ENCODE measurements at regions not wholly inside any gene's neighbourhood (a gene's known extent, or its start where the extent isn't known, plus 50 kb on each side); places are given as distances from the start of the nearest gene placed in this dataset.

DNA sequence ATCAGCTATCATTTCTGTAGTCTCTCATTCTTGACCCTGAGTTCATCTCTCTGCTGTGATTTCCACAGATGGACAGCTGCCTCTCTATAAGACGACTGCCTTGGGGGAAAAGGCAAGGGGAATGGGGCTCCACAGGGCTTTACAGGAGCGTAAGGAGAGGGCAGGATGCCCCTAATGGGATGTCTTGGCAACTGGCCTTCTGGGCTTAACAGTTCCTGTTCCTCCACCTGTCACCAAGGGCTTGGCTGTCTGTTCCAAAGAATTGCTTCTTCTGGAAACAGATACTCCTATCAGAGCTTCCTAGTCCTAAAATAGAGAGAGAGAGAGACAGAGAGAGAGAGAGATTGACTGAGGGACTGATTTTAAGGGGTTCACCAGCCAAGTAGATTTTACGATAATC is 181.9 kb downstream of the TMEM200A start:
- TF ChIP-seq, protein P1, sequence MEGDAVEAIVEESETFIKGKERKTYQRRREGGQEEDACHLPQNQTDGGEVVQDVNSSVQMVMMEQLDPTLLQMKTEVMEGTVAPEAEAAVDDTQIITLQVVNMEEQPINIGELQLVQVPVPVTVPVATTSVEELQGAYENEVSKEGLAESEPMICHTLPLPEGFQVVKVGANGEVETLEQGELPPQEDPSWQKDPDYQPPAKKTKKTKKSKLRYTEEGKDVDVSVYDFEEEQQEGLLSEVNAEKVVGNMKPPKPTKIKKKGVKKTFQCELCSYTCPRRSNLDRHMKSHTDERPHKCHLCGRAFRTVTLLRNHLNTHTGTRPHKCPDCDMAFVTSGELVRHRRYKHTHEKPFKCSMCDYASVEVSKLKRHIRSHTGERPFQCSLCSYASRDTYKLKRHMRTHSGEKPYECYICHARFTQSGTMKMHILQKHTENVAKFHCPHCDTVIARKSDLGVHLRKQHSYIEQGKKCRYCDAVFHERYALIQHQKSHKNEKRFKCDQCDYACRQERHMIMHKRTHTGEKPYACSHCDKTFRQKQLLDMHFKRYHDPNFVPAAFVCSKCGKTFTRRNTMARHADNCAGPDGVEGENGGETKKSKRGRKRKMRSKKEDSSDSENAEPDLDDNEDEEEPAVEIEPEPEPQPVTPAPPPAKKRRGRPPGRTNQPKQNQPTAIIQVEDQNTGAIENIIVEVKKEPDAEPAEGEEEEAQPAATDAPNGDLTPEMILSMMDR (IDR thresholded peaks at IDR 0.05; ENCODE audit: low read length): no peak
- TF ChIP-seq EZH2phosphoT487 (IDR thresholded peaks at IDR 0.05; ENCODE audit: low read length) (no peak), EZH2 (optimal IDR thresholded peaks at IDR 0.05; ENCODE audit: low read depth, low read length) (no peak)
- Histone ChIP-seq H3K9ac (ENCODE audit: low read length) (no peak overlapping the region), H3K27ac (ENCODE audit: low read length) (no peak overlapping the region), H3K4me3 (ENCODE audit: low read length) (no peak overlapping the region), H3K9me2 (replicated peaks; ENCODE audit: insufficient read depth, low read length) (no peaks in the 10 kb centered on the region), H3K79me2 (ENCODE audit: low read length) (no peaks in the 10 kb centered on the region), H2AFZ (ENCODE audit: low read length) (no peak overlapping the region), H3K4me2 (ENCODE audit: low read depth, low read length) (no peak overlapping the region), H3K4me1 (ENCODE audit: low read length) (no peaks in the 10 kb centered on the region), H3K36me3 (replicated peaks; ENCODE audit: insufficient read depth, low read length) (no peaks in the 10 kb centered on the region), H4K20me1 (ENCODE audit: insufficient read depth, low read length) (no peaks in the 10 kb centered on the region), H3F3A (ENCODE audit: insufficient read depth, low read length) (no peaks in the 10 kb centered on the region), H3K9me3 (replicated peaks; ENCODE audit: insufficient read depth, low read length) (no peaks in the 10 kb centered on the region), H3K27me3 (replicated peaks; ENCODE audit: insufficient read depth, low read length) (no peaks in the 10 kb centered on the region)
- DNase-seq: no peak

DNA sequence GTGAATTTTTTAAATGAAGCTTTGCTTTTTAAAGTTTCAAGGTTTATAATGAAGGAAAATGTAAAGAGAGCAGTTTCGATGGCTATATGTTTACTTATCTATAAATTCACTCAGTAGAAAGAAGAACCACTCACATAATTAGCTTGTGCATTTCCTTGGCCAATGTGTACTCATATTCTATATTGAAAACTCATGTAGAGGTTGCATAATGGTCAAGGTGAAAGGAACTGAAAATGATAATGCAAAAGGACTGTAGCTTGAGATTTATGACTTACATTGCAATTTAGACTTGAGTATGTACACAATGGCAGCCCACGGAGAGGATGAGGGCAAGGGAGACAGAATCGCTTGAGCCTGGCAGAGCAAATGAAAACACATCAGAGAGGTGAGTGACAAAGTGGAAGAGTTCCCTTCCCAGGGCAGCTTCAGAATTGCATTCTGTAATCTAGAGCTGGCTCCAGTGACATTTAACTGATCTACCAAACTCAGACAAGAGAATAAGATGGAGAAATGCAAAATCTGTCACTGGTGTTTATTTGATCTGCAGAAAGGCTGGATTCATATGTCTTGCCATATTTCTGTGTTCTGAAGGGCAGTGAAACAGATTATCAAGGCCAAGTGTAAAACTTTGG is 191.8 kb downstream of the TMEM200A start:
- no peaks in the 10 kb centered on the region for H3K79me2 ChIP-seq (ENCODE audit: low read length)
- H3K4me2 ChIP-seq (ENCODE audit: low read depth, low read length): no peak overlapping the region
- H3K9me3 ChIP-seq (replicated peaks; ENCODE audit: insufficient read depth, low read length): no peaks in the 10 kb centered on the region
- no peak for TF ChIP-seq EZH2 (optimal IDR thresholded peaks at IDR 0.05; ENCODE audit: low read depth, low read length)
- TF ChIP-seq, protein P1 (IDR thresholded peaks at IDR 0.05; ENCODE audit: low read length): no peak
- TF ChIP-seq EZH2phosphoT487 (IDR thresholded peaks at IDR 0.05; ENCODE audit: low read length): no peak
- no peaks in the 10 kb centered on the region for H3K27me3 ChIP-seq (replicated peaks; ENCODE audit: insufficient read depth, low read length)
- no peak overlapping the region for H3K27ac ChIP-seq (ENCODE audit: low read length)
- DNase-seq: peak; percentile 10
- H3K4me3 ChIP-seq (ENCODE audit: low read length): no peak overlapping the region
- H3K9ac ChIP-seq (ENCODE audit: low read length): no peak overlapping the region
- no peaks in the 10 kb centered on the region for H3K9me2 ChIP-seq (replicated peaks; ENCODE audit: insufficient read depth, low read length)
- H2AFZ ChIP-seq (ENCODE audit: low read length): no peak overlapping the region
- H3F3A ChIP-seq (ENCODE audit: insufficient read depth, low read length): no peaks in the 10 kb centered on the region
- H3K36me3 ChIP-seq (replicated peaks; ENCODE audit: insufficient read depth, low read length): no peaks in the 10 kb centered on the region
- no peaks in the 10 kb centered on the region for H4K20me1 ChIP-seq (ENCODE audit: insufficient read depth, low read length)
- no peaks in the 10 kb centered on the region for H3K4me1 ChIP-seq (ENCODE audit: low read length)

DNA sequence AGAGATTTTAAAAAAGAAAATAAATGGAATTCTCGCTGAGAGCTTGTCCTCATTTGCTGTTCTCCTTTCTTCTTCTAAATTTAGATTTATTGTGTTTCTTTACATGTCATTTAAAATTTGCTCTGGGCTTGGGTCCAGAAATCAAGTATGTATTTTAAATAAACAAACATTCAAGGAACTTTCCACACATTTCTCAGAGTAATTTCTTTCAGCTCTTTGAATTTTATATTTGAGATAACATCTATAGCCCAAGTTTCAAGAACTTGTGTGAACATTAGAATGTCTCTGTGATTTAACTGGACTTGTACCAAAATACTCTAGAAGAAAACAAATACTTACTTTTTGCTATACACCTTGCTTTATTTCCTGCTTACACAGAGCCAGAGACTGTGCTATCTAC is 192.3 kb downstream of the TMEM200A start:
- H3K9me2 ChIP-seq (replicated peaks; ENCODE audit: insufficient read depth, low read length): no peaks in the 10 kb centered on the region
- H3K36me3 ChIP-seq (replicated peaks; ENCODE audit: insufficient read depth, low read length): no peaks in the 10 kb centered on the region
- H3K4me1 ChIP-seq (ENCODE audit: low read length): no peaks in the 10 kb centered on the region
- no peak overlapping the region for H3K27ac ChIP-seq (ENCODE audit: low read length)
- no peak overlapping the region for H3K4me2 ChIP-seq (ENCODE audit: low read depth, low read length)
- no peaks in the 10 kb centered on the region for H3K79me2 ChIP-seq (ENCODE audit: low read length)
- TF ChIP-seq EZH2 (optimal IDR thresholded peaks at IDR 0.05; ENCODE audit: low read depth, low read length) (no peak), EZH2phosphoT487 (IDR thresholded peaks at IDR 0.05; ENCODE audit: low read length) (no peak)
- TF ChIP-seq, protein P1 (IDR thresholded peaks at IDR 0.05; ENCODE audit: low read length): no peak
- H3F3A ChIP-seq (ENCODE audit: insufficient read depth, low read length): no peaks in the 10 kb centered on the region
- no peaks in the 10 kb centered on the region for H4K20me1 ChIP-seq (ENCODE audit: insufficient read depth, low read length)
- no peak overlapping the region for H3K4me3 ChIP-seq (ENCODE audit: low read length)
- no peak for DNase-seq
- no peaks in the 10 kb centered on the region for H3K27me3 ChIP-seq (replicated peaks; ENCODE audit: insufficient read depth, low read length)
- H2AFZ ChIP-seq (ENCODE audit: low read length): no peak overlapping the region
- no peak overlapping the region for H3K9ac ChIP-seq (ENCODE audit: low read length)
- H3K9me3 ChIP-seq (replicated peaks; ENCODE audit: insufficient read depth, low read length): no peaks in the 10 kb centered on the region

All from MM.1S (cell line).